KMS-11 (cell line): ENCODE measurements at regions not wholly inside any gene's neighbourhood (a gene's known extent, or its start where the extent isn't known, plus 50 kb on each side); places are given as distances from the start of the nearest gene placed in this dataset.

Experiments
- H2AFZ ChIP-seq: fragments of 200-600 bp; sonication (generic); 2 replicates; pipeline ENCODE4 v1.6.1; 2016; ENCODE audit warnings: antibody characterized with exemption, mixed run types, low read depth
- H3K27ac ChIP-seq: fragments of 200-600 bp; sonication (generic); 2 replicates; pipeline ENCODE4 v1.6.1; 2016; ENCODE audit warnings: mild to moderate bottlenecking, mixed run types
- H3K27me3 ChIP-seq: fragments of 200-600 bp; sonication (generic); 2 replicates; pipeline ENCODE4 v1.6.1; 2017; ENCODE audit warnings: mild to moderate bottlenecking, low read depth, mixed run types, moderate library complexity; ENCODE audit not compliant: insufficient read depth
- H3K36me3 ChIP-seq: fragments of 200-600 bp; sonication (generic); 2 replicates; pipeline ENCODE4 v1.6.1; 2017; ENCODE audit warnings: mild to moderate bottlenecking, mixed run types; ENCODE audit not compliant: insufficient read depth
- H3K4me1 ChIP-seq: fragments of 200-600 bp; sonication (generic); 2 replicates; pipeline ENCODE4 v1.6.1; 2016; ENCODE audit warnings: mild to moderate bottlenecking, low read depth, mixed run types; ENCODE audit not compliant: poor library complexity, severe bottlenecking
- H3K4me2 ChIP-seq: fragments of 200-600 bp; sonication (generic); 2 replicates; pipeline ENCODE4 v1.7.0; 2016; ENCODE audit warnings: mild to moderate bottlenecking, mixed run types
- H3K4me3 ChIP-seq: fragments of 200-600 bp; sonication (generic); IDR thresholded peaks from 2 replicates; pipeline ENCODE4 v1.6.1; 2017; ENCODE audit warnings: low read depth, low read length, mixed read lengths; ENCODE audit not compliant: insufficient read depth
- H3K79me2 ChIP-seq: fragments of 200-600 bp; sonication (generic); 2 replicates; pipeline ENCODE4 v1.6.1; 2016; ENCODE audit warnings: low read depth, mixed run types; ENCODE audit not compliant: insufficient read depth
- H3K9ac ChIP-seq: fragments of 200-600 bp; sonication (generic); 2 replicates; pipeline ENCODE4 v1.6.1; 2016; ENCODE audit warnings: mild to moderate bottlenecking, mixed run types
- H4K20me1 ChIP-seq: fragments of 200-600 bp; sonication (generic); 2 replicates; pipeline ENCODE4 v1.6.1; 2016; ENCODE audit warnings: mild to moderate bottlenecking, mixed run types; ENCODE audit not compliant: insufficient read depth
- TF ChIP-seq, protein P1 (sequence below): fragments of 200-600 bp; sonication (generic); conservative IDR thresholded peaks from 2 replicates; pipeline ENCODE4 v1.6.1; 2017; ENCODE audit warnings: low read depth, mild to moderate bottlenecking, antibody characterized with exemption, low read length, moderate library complexity, mixed read lengths

DNA sequence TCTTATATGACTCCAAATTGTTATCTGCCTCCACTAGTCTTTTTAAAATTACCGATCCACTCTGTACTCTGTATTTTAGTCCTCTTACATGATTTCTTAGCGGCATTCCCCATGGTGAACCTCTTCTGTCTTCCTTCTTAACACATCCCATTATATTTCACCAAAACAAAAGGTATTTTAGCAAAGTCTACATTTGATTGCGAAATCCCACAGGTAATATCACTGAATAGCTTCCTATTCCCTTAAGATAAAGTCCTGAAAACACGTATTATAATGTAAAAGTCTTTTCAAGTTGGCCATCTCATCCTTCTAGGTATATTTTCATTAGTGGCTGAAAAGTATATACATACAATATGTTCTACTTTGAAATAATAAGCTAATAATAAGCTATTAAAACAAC is 2016.0 kb upstream of the IGFBP7 start:
- TF ChIP-seq, protein P1, sequence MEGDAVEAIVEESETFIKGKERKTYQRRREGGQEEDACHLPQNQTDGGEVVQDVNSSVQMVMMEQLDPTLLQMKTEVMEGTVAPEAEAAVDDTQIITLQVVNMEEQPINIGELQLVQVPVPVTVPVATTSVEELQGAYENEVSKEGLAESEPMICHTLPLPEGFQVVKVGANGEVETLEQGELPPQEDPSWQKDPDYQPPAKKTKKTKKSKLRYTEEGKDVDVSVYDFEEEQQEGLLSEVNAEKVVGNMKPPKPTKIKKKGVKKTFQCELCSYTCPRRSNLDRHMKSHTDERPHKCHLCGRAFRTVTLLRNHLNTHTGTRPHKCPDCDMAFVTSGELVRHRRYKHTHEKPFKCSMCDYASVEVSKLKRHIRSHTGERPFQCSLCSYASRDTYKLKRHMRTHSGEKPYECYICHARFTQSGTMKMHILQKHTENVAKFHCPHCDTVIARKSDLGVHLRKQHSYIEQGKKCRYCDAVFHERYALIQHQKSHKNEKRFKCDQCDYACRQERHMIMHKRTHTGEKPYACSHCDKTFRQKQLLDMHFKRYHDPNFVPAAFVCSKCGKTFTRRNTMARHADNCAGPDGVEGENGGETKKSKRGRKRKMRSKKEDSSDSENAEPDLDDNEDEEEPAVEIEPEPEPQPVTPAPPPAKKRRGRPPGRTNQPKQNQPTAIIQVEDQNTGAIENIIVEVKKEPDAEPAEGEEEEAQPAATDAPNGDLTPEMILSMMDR = no peak
- H3K79me2 ChIP-seq = no peaks in the 10 kb centered on the region
- H3K27ac ChIP-seq = no peak overlapping the region
- no peak overlapping the region for H3K4me2 ChIP-seq
- H3K4me3 ChIP-seq = no peak overlapping the region
- no peaks in the 10 kb centered on the region for H4K20me1 ChIP-seq
- no peak overlapping the region for H3K9ac ChIP-seq
- H2AFZ ChIP-seq = no peak overlapping the region
- no peaks in the 10 kb centered on the region for H3K27me3 ChIP-seq
- no peaks in the 10 kb centered on the region for H3K36me3 ChIP-seq
- H3K4me1 ChIP-seq = no peaks in the 10 kb centered on the region

DNA sequence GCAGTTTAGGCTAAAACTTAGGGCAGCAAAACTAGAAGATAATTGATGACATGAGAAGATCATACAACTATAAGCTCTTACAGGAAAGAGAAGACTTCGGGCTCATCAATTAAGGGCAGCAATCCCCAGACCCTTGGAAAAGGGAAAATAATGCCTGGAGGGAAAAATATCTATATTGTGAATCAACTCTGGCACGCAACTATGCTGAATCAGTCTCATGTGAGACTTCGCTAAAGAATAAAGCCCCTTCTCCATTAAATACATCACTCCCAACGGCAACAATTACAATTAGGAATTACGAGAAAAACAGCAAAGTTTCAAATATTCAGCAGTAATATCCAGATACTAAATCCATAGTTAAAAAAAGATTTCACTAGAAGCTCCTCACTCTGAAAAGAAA is 2016.8 kb upstream of the IGFBP7 start:
- Histone ChIP-seq H3K4me2 (no peak overlapping the region), H3K4me1 (no peaks in the 10 kb centered on the region), H2AFZ (no peak overlapping the region), H4K20me1 (no peaks in the 10 kb centered on the region), H3K27ac (no peak overlapping the region), H3K9ac (no peak overlapping the region), H3K4me3 (no peak overlapping the region), H3K36me3 (no peaks in the 10 kb centered on the region), H3K79me2 (no peaks in the 10 kb centered on the region), H3K27me3 (no peaks in the 10 kb centered on the region)
- TF ChIP-seq, protein P1 = no peak

DNA sequence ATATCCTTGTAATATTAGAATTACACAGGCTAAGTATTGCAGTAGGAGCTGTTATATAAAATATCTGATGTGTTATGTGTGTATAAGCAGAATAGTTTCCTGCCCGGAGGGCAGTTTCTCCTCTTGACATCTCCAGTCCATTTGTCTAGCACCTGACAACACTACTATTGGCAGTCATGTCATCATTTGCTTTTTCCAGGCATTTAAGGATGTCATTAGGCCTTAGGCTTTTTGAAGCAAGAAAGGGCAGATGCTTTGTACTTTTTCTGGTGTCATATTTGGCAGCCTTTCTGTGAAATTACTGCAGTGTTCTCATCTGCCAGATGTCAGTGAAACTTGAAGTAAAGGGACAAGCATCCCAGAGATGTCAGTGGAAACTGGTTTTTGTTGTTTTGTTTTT is 2017.6 kb upstream of the IGFBP7 start:
- Histone ChIP-seq H3K4me2 (no peak overlapping the region), H3K4me3 (no peak overlapping the region), H3K36me3 (no peaks in the 10 kb centered on the region), H3K9ac (no peak overlapping the region), H4K20me1 (no peaks in the 10 kb centered on the region), H3K4me1 (no peaks in the 10 kb centered on the region), H3K79me2 (no peaks in the 10 kb centered on the region), H3K27me3 (no peaks in the 10 kb centered on the region), H3K27ac (no peak overlapping the region), H2AFZ (no peak overlapping the region)
- TF ChIP-seq, protein P1 = no peak

DNA sequence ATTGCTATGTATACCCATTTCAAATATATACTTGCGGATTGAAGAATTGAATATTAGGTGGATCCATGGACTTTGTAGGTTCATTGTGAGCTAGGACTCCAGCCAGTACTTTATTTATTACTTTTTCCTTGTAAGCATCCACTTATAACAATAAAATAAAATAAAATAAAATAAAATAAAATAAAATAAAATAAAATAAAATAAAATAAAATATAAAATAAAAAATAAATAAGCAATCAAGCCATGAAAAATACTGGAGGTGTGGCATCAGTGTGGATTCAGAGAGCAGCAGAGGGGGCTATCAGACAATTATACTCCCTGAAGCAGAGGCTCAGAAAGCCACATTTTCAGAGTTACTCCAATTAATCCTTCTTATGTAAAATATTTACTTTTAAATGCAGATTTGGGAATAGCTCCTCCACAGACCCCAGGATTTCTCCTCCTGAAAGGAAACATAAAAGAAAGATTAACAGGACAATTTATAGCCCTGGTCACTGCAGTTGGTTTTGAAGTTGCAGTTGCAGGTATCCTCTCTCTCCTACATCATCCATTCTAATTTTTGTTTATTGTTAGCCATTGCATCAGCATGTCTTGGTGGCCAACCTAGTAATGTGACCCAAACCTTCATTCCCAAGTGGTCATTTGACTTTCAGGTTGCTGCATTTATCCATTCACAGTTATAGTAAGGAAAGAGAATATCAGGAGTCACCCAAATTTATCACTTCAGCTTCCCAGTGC is 2025.2 kb upstream of the IGFBP7 start:
- no peak overlapping the region for H3K4me2 ChIP-seq
- no peak overlapping the region for H3K9ac ChIP-seq
- no peak overlapping the region for H3K27ac ChIP-seq

More for the DNA sequence above, 2025.2 kb upstream of the IGFBP7 start:
- Histone ChIP-seq H3K4me1 (no peaks in the 10 kb centered on the region), H3K79me2 (no peaks in the 10 kb centered on the region), H2AFZ (no peak overlapping the region), H3K36me3 (no peaks in the 10 kb centered on the region), H4K20me1 (no peaks in the 10 kb centered on the region), H3K4me3 (no peak overlapping the region), H3K27me3 (no peaks in the 10 kb centered on the region)
- TF ChIP-seq, protein P1 = no peak
